WTC11 (cell line): ENCODE measurements at regions not wholly inside any gene's neighbourhood (a gene's known extent, or its start where the extent isn't known, plus 50 kb on each side); places are given as distances from the start of the nearest gene placed in this dataset.

Experiments used
- ATAC-seq: fragments of 200-7000 bp; cut with Tn5 transposase; 2 replicates; pipeline ENCODE4 v1.10.0; 2021; ENCODE audit warnings: mild to moderate bottlenecking, moderate library complexity
- CTCF ChIA-PET: fragments of 300-600 bp; sonication (Branson Sonifier 250); formaldehyde crosslinking; loops from one replicate; lab custom pipeline; 2021; ENCODE audit warnings: antibody characterized with exemption; lab: Charles Lee
- POLR2A ChIA-PET: fragments of 350-600 bp; sonication (Branson Sonifier 250); formaldehyde crosslinking; loops from one replicate; lab custom pipeline; 2021; ENCODE audit warnings: antibody characterized with exemption; lab: Charles Lee
- DNase-seq: peaks from one replicate; pipeline ENCODE4 v3.0.0; 2021; ENCODE audit warnings: low spot score
- H3K27ac Mint-ChIP-seq: 2 replicates; pipeline ENCODE4 v1.8.0; 2021; ENCODE audit warnings: mixed read lengths
- H3K27me3 Mint-ChIP-seq: 2 replicates; pipeline ENCODE4 v1.8.0; 2021; ENCODE audit warnings: low read depth, mild to moderate bottlenecking, moderate library complexity, mixed read lengths
- H3K36me3 Mint-ChIP-seq: 2 replicates; pipeline ENCODE4 v1.8.0; 2021; ENCODE audit warnings: mixed read lengths
- H3K4me1 Mint-ChIP-seq: 2 replicates; pipeline ENCODE4 v1.8.0; 2022; ENCODE audit warnings: mixed read lengths
- H3K4me3 Mint-ChIP-seq: 2 replicates; pipeline ENCODE4 v1.8.0; 2021; ENCODE audit warnings: mild to moderate bottlenecking, moderate library complexity, mixed read lengths
- H3K9me3 Mint-ChIP-seq: 2 replicates; pipeline ENCODE4 v1.8.0; 2021; ENCODE audit warnings: mixed read lengths
- AR ChIP-seq: fragments of 250-450 bp; sonication (Bioruptor Pico); IDR thresholded peaks from 2 replicates; pipeline ENCODE4 v1.9.0; 2021; ENCODE audit warnings: mild to moderate bottlenecking
- ARID4B ChIP-seq: sonication (generic); formaldehyde crosslinking; IDR thresholded peaks from 2 replicates; pipeline ENCODE4 v1.8.0; 2023; ENCODE audit warnings: missing genetic modification reagents, mild to moderate bottlenecking, borderline replicate concordance
- ATF1 ChIP-seq: sonication (generic); formaldehyde crosslinking; IDR thresholded peaks from 2 replicates; pipeline ENCODE4 v1.8.1; 2023; ENCODE audit warnings: mild to moderate bottlenecking, moderate library complexity, missing genetic modification reagents
- ATF6 ChIP-seq: sonication (generic); formaldehyde crosslinking; IDR thresholded peaks from 2 replicates; pipeline ENCODE4 v1.8.1; 2023; ENCODE audit warnings: mild to moderate bottlenecking, missing genetic modification reagents
- E2F4 ChIP-seq: sonication (generic); formaldehyde crosslinking; IDR thresholded peaks from 2 replicates; pipeline ENCODE4 v1.8.1; 2022; ENCODE audit warnings: low read depth, mild to moderate bottlenecking, moderate library complexity, missing genetic modification reagents, borderline replicate concordance
- ELF4 ChIP-seq: sonication (generic); formaldehyde crosslinking; IDR thresholded peaks from 2 replicates; pipeline ENCODE4 v1.8.1; 2022; ENCODE audit warnings: low read depth, mild to moderate bottlenecking, moderate library complexity, missing genetic modification reagents
- GRHL2 ChIP-seq: fragments of 250-450 bp; sonication (Bioruptor Pico); IDR thresholded peaks from 2 replicates; pipeline ENCODE4 v1.8.0; 2022; ENCODE audit warnings: mild to moderate bottlenecking, moderate library complexity; ENCODE audit not compliant: insufficient replicate concordance, severe bottlenecking
- GTF2I ChIP-seq: fragments of 250-450 bp; sonication (Bioruptor Pico); conservative IDR thresholded peaks from 2 replicates; pipeline ENCODE4 v1.4.0; 2021; ENCODE audit warnings: mild to moderate bottlenecking
- IRF1 ChIP-seq: sonication (generic); formaldehyde crosslinking; IDR thresholded peaks from 2 replicates; pipeline ENCODE4 v1.8.0; 2023; ENCODE audit warnings: missing genetic modification reagents
- JUN ChIP-seq: sonication (generic); formaldehyde crosslinking; IDR thresholded peaks from 2 replicates; pipeline ENCODE4 v1.8.0; 2023; ENCODE audit warnings: mild to moderate bottlenecking, missing genetic modification reagents
- MAX ChIP-seq: sonication (generic); formaldehyde crosslinking; IDR thresholded peaks from 2 replicates; pipeline ENCODE4 v1.8.0; 2022; ENCODE audit warnings: mild to moderate bottlenecking, missing genetic modification reagents
- NR2C2 ChIP-seq: sonication (generic); formaldehyde crosslinking; IDR thresholded peaks from 2 replicates; pipeline ENCODE4 v1.8.0; 2022; ENCODE audit warnings: mild to moderate bottlenecking, missing genetic modification reagents
- RORB ChIP-seq: fragments of 250-450 bp; sonication (Bioruptor Pico); IDR thresholded peaks from 2 replicates; pipeline ENCODE4 v1.9.0; 2021; ENCODE audit warnings: mild to moderate bottlenecking
- ZNF416 ChIP-seq: fragments of 250-450 bp; sonication (Bioruptor Pico); IDR thresholded peaks from 2 replicates; pipeline ENCODE4 v1.9.0; 2021; ENCODE audit warnings: mild to moderate bottlenecking, inconsistent platforms
- ZNF512 ChIP-seq: sonication (generic); formaldehyde crosslinking; IDR thresholded peaks from 2 replicates; pipeline ENCODE4 v1.8.1; 2022; ENCODE audit warnings: missing genetic modification reagents, borderline replicate concordance
- ZNF671 ChIP-seq: fragments of 250-450 bp; sonication (Bioruptor Pico); IDR thresholded peaks from 2 replicates; pipeline ENCODE4 v1.8.0; 2021; ENCODE audit warnings: mild to moderate bottlenecking
- ZSCAN18 ChIP-seq: fragments of 250-450 bp; sonication (Bioruptor Pico); IDR thresholded peaks from 2 replicates; pipeline ENCODE4 v2.1.2; 2022; ENCODE audit warnings: mild to moderate bottlenecking, moderate library complexity

- ATAC-seq: no peak
- Mint-ChIP-seq H3K9me3 (peaks cover 11% of the 10 kb centered on the region), H3K4me3 (no peak overlapping the region), H3K27ac (no peak overlapping the region)
- POLR2A ChIA-PET: no interaction called here
- TF ChIP-seq IRF1 (CRISPR knock-in tag) (no peak), MAX (CRISPR knock-in tag) (no peak), ATF6 (CRISPR knock-in tag) (no peak), ARID4B (no peak), ATF1 (CRISPR knock-in tag) (no peak), JUN (CRISPR knock-in tag) (no peak)
- TF ChIP-seq, all 79 proteins: peak for 0
- CTCF ChIA-PET: interaction anchor here (1.2 kb wide), 1 partner anchor 183 kb away, joined by 3 read pairs; no protein-coding TSS in a partner anchor
- Mint-ChIP-seq H3K27me3 (no peaks in the 10 kb centered on the region), H3K36me3 (no peaks in the 10 kb centered on the region), H3K4me1 (peaks cover 8% of the 10 kb centered on the region)
- DNase-seq: no peak
Observed at GRCh38 chr14:44663136-44663535, 156.1 kb upstream of the FSCB start.

GRCh38 chr14:44662250-44662891, 155.3 kb upstream of the FSCB start:
- peaks cover 11% of the 10 kb centered on the region for H3K9me3 Mint-ChIP-seq
- DNase-seq: no peak
- peaks cover 8% of the 10 kb centered on the region for H3K4me1 Mint-ChIP-seq
- ChIA-PET CTCF (no interaction called here), POLR2A (no interaction called here)
- no peaks in the 10 kb centered on the region for H3K27me3 Mint-ChIP-seq
- no peak for ATAC-seq
- TF ChIP-seq ZNF416 (CRISPR knock-in tag): no peak
- no peak for TF ChIP-seq RORB (CRISPR knock-in tag)
- TF ChIP-seq NR2C2 (CRISPR knock-in tag): no peak
- no peak for TF ChIP-seq E2F4 (CRISPR knock-in tag)
- no peak overlapping the region for H3K27ac Mint-ChIP-seq
- no peaks in the 10 kb centered on the region for H3K36me3 Mint-ChIP-seq
- H3K4me3 Mint-ChIP-seq: no peak overlapping the region

GRCh38 chr14:44658389-44658696, 151.3 kb upstream of the FSCB start:
- ATAC-seq (no peak), DNase-seq (no peak)
- Mint-ChIP-seq H3K4me1 (no peaks in the 10 kb centered on the region), H3K9me3 (no peaks in the 10 kb centered on the region), H3K27me3 (no peaks in the 10 kb centered on the region), H3K36me3 (no peaks in the 10 kb centered on the region), H3K4me3 (no peak overlapping the region), H3K27ac (no peak overlapping the region)
- CTCF ChIA-PET: no interaction called here
- POLR2A ChIA-PET: no interaction called here
- no peak for TF ChIP-seq ZSCAN18 (CRISPR knock-in tag)
- no peak for TF ChIP-seq ZNF512 (CRISPR knock-in tag)
- no peak for TF ChIP-seq ELF4 (CRISPR knock-in tag)
- TF ChIP-seq ZNF671: no peak
- TF ChIP-seq GTF2I (CRISPR knock-in tag): no peak
- TF ChIP-seq GRHL2 (CRISPR knock-in tag): no peak
- TF ChIP-seq ATF1 (CRISPR knock-in tag): no peak
- no peak for TF ChIP-seq AR (CRISPR knock-in tag)
